ENCODE measurements at regions not wholly inside any gene's neighbourhood (a gene's known extent, or its start where the extent isn't known, plus 50 kb on each side); places are given as distances from the start of the nearest gene placed in this dataset.

- TF ChIP-seq CTCF (IDR thresholded peaks at IDR 0.05) (no peak), POLR2A (IDR thresholded peaks at IDR 0.05) (no peak)
Observed at GRCh38 chr4:10188400-10189004, 71.9 kb upstream of the WDR1 start.

Data from transverse colon (tissue), 3 donors.